Coronary artery (tissue), 2 donors: ENCODE measurements at regions not wholly inside any gene's neighbourhood (a gene's known extent, or its start where the extent isn't known, plus 50 kb on each side); places are given as distances from the start of the nearest gene placed in this dataset.
"Not testable (repeated sequence)": the region's sequence is repeated elsewhere in the genome, so short reads cannot be mapped to it uniquely, and the experiment has no call there.

Experiments
- DNase-seq: peaks from one replicate; pipeline ENCODE4 v3.0.0-alpha.2; 2017; ENCODE audit warnings: low spot score
- H3K27ac ChIP-seq, 2 donors: fragments of 200-600 bp; sonication (generic); one replicate each; pipeline ENCODE4 v1.5.1; 2016 to 2019
- H3K4me3 ChIP-seq: fragments of 200-600 bp; sonication (generic); 2 replicates; pipeline ENCODE4 v1.5.1; 2016; ENCODE audit warnings: mild to moderate bottlenecking, moderate library complexity
- TF ChIP-seq, protein P1 (sequence below): fragments of 200-600 bp; sonication (generic); IDR thresholded peaks from one replicate; pipeline ENCODE4 v1.5.1; 2019; ENCODE audit warnings: antibody characterized with exemption

DNA sequence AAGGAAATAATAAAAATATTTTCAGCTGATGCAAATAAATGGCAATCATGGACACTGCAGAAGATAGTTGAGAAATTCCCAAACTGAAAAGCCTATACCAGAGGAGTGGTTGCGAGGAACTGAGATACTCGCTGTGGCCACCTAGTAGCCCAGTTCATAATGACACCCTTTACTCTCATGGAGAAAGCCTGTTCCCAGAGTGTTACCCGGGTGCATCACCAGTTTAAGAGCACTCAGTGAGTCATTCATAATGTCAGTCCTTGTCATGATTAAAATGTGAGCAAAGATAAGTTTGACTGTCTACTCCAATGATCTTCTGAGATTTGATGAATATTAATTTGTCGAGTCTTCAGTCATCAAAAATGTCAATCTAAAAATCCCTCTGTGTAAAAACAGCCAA, 138.4 kb upstream of the LRRC3B start:
- Histone ChIP-seq H3K27ac (no peak overlapping the region), H3K4me3 (no peak overlapping the region)
- TF ChIP-seq, protein P1, sequence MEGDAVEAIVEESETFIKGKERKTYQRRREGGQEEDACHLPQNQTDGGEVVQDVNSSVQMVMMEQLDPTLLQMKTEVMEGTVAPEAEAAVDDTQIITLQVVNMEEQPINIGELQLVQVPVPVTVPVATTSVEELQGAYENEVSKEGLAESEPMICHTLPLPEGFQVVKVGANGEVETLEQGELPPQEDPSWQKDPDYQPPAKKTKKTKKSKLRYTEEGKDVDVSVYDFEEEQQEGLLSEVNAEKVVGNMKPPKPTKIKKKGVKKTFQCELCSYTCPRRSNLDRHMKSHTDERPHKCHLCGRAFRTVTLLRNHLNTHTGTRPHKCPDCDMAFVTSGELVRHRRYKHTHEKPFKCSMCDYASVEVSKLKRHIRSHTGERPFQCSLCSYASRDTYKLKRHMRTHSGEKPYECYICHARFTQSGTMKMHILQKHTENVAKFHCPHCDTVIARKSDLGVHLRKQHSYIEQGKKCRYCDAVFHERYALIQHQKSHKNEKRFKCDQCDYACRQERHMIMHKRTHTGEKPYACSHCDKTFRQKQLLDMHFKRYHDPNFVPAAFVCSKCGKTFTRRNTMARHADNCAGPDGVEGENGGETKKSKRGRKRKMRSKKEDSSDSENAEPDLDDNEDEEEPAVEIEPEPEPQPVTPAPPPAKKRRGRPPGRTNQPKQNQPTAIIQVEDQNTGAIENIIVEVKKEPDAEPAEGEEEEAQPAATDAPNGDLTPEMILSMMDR = no peak
- no peak for DNase-seq

DNA sequence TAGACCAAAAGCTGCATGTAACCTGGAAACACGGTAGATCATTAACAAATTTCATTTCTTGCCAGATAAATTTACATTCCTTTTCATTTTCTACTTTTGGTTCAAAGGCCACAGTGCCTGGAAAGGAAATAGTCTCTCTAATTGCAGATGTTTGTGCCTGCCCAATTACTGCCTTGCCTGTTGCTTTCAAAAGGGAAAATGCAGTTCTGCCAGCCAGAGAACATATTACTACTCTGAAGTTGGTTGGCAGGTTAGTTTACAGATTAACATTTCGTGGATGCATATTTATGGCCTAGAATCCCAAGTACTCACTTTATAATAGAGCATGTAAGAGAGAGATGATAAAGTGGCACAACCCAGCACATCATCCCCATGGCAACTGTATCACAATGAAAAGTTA, 124.3 kb upstream of the LRRC3B start:
- no peak for DNase-seq
- TF ChIP-seq, protein P1 = no peak
- H3K27ac ChIP-seq = no peak overlapping the region
- H3K4me3 ChIP-seq = no peak overlapping the region

GRCh38 chr3:26505399-26505798, 117.2 kb upstream of the LRRC3B start:
- Histone ChIP-seq H3K27ac (no peak overlapping the region), H3K4me3 (no peak overlapping the region)
- TF ChIP-seq, protein P1 = no peak
- DNase-seq = no peak

GRCh38 chr3:26514445-26515029, 108.0 kb upstream of the LRRC3B start:
- not testable (repeated sequence) for H3K4me3 ChIP-seq, H3K27ac ChIP-seq, DNase-seq

GRCh38 chr3:26515351-26515750, 107.2 kb upstream of the LRRC3B start:
- TF ChIP-seq, protein P1 = no peak
- DNase-seq = no peak

DNA sequence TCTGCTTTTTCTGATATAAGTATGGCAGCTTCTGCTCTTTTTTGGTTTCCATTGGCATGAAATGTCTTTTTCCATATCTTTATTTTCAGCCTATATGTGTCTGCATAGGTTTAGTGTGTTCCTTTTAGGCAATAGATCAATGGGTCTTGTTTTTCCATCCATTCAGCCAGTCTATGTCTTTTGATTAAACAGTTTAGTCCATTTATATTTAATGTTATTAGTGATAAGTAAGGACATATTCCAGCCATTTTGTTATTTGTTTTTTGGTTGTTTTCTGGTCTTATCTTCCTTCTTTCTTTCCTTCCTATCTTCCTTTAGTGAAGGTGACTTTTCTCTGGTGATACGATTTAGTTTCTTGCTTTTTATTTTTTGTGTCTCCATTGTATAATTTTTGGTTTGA, 101.3 kb upstream of the LRRC3B start:
- Histone ChIP-seq H3K27ac (no peak overlapping the region), H3K4me3 (no peak overlapping the region)
- TF ChIP-seq, protein P1 = no peak
- no peak for DNase-seq

More at GRCh38 chr3:26515351-26515750, 107.2 kb upstream of the LRRC3B start:
- Histone ChIP-seq H3K27ac (no peak overlapping the region), H3K4me3 (no peak overlapping the region)

GRCh38 chr3:26522919-26523318, 99.7 kb upstream of the LRRC3B start:
- no peak overlapping the region for H3K27ac ChIP-seq
- TF ChIP-seq, protein P1 = no peak
- DNase-seq = no peak

More at GRCh38 chr3:26522919-26523318, 99.7 kb upstream of the LRRC3B start:
- no peak overlapping the region for H3K4me3 ChIP-seq
